B cell (primary cell): ENCODE measurements at regions not wholly inside any gene's neighbourhood (a gene's known extent, or its start where the extent isn't known, plus 50 kb on each side); places are given as distances from the start of the nearest gene placed in this dataset.

Experiments used
- ATAC-seq: fragments of 200-7000 bp; cut with Tn5 transposase; one replicate; pipeline ENCODE4 v1.10.0; 2021; ENCODE audit warnings: low read depth, mild to moderate bottlenecking, moderate number of reproducible peaks, moderate library complexity
- CTCF ChIA-PET: fragments of 350-600 bp; sonication (Branson Sonifier 250); formaldehyde crosslinking; loops from one replicate; lab custom pipeline; 2021; ENCODE audit warnings: antibody characterized with exemption, inconsistent platforms; lab: Charles Lee
- POLR2A ChIA-PET: fragments of 350-600 bp; sonication (Branson Sonifier 250); formaldehyde crosslinking; loops from one replicate; lab custom pipeline; 2021; ENCODE audit warnings: antibody characterized with exemption; lab: Charles Lee
- DNase-seq: peaks from one replicate; pipeline ENCODE4 v3.0.0; 2013
- H2AFZ ChIP-seq: 2 replicates; pipeline ENCODE4 v1.6.1; 2012; ENCODE audit warnings: mild to moderate bottlenecking, low read depth, low read length; ENCODE audit not compliant: insufficient read depth, poor library complexity, severe bottlenecking
- H3K27ac ChIP-seq, 2 donors: 1 replicate in 1 of 2; 2 replicates in 1 of 2; pipeline ENCODE4 v1.5.1; 2012 to 2013; ENCODE audit warnings: low read length in 2 of 2, mild to moderate bottlenecking in 2 of 2, moderate library complexity in 1 of 2
- H3K27me3 ChIP-seq, 4 experiments: fragments of 200-600 bp in 1 of 4; sonication (generic) in 1 of 4; replicated peaks in 1 of 4; 1 replicate in 2 of 4; 2 replicates in 2 of 4; pipeline versions ENCODE4 v1.6.1 to v1.7.0; 2013 to 2016; ENCODE audit warnings: low read length in 3 of 4, mild to moderate bottlenecking in 2 of 4, mixed read lengths in 1 of 4, moderate library complexity in 1 of 4; ENCODE audit not compliant: insufficient read depth in 4 of 4, control insufficient read depth in 3 of 4; ENCODE audit errors: control extremely low read depth in 1 of 4
- H3K36me3 ChIP-seq, 2 experiments: replicated peaks in 1 of 2; 1 replicate in 1 of 2; 2 replicates in 1 of 2; pipeline versions ENCODE4 v1.6.1 to v1.7.1; 2013; ENCODE audit warnings: low read length in 1 of 2; ENCODE audit not compliant: insufficient read depth in 2 of 2, control insufficient read depth in 1 of 2; ENCODE audit errors: control extremely low read depth in 1 of 2, extremely low read depth in 1 of 2
- H3K4me1 ChIP-seq, 2 donors: fragments of 200-600 bp in 1 of 2; sonication (generic) in 1 of 2; 1 replicate in 1 of 2; 2 replicates in 1 of 2; pipeline versions ENCODE4 v1.5.1 to v1.6.1; 2013 to 2017; ENCODE audit warnings: low read length in 2 of 2; ENCODE audit not compliant: control insufficient read depth in 2 of 2, insufficient read depth in 2 of 2
- H3K4me2 ChIP-seq: replicated peaks from 2 replicates; pipeline ENCODE3; 2012; ENCODE audit warnings: mild to moderate bottlenecking, low read depth, low read length; ENCODE audit not compliant: poor library complexity, severe bottlenecking
- H3K4me3 ChIP-seq, 5 experiments: fragments of 200-600 bp in 1 of 5; sonication (generic) in 1 of 5; 1 replicate in 3 of 5; 2 replicates in 2 of 5; pipeline versions ENCODE4 v1.5.1 to v1.7.0; 2011 to 2016; ENCODE audit warnings: low read length in 4 of 5, mild to moderate bottlenecking in 4 of 5, low read depth in 2 of 5, control low read depth in 1 of 5, moderate library complexity in 1 of 5; ENCODE audit not compliant: insufficient read depth in 1 of 5; ENCODE audit errors: control extremely low read depth in 1 of 5, extremely low read depth in 1 of 5
- H3K79me2 ChIP-seq: fragments of 200-600 bp; sonication (generic); one replicate; pipeline ENCODE4 v1.6.0; 2016; ENCODE audit warnings: low read length; ENCODE audit not compliant: control insufficient read depth, insufficient read depth
- H3K9ac ChIP-seq: fragments of 200-600 bp; sonication (generic); 2 replicates; pipeline ENCODE4 v1.6.1; 2017; ENCODE audit warnings: mild to moderate bottlenecking, low read length, moderate library complexity
- H3K9me3 ChIP-seq, 3 donors: one replicate each; pipeline versions ENCODE4 v1.6.1 to v1.7.1; 2013; ENCODE audit warnings: low read length in 2 of 3; ENCODE audit not compliant: control insufficient read depth in 2 of 3, insufficient read depth in 1 of 3; ENCODE audit errors: control extremely low read depth in 1 of 3
- H4K20me1 ChIP-seq: 2 replicates; pipeline ENCODE4 v1.6.0; 2012; ENCODE audit warnings: mild to moderate bottlenecking, low read length; ENCODE audit not compliant: insufficient read depth, control insufficient read depth, poor library complexity, severe bottlenecking
- H3K27ac Mint-ChIP-seq: one replicate; pipeline ENCODE4 v1.8.0; 2021; ENCODE audit warnings: mixed read lengths
- H3K27me3 Mint-ChIP-seq: one replicate; pipeline ENCODE4 v1.8.0; 2021; ENCODE audit warnings: mixed read lengths
- H3K4me1 Mint-ChIP-seq: one replicate; pipeline ENCODE4 v1.8.0; 2021; ENCODE audit warnings: mixed read lengths
- H3K4me3 Mint-ChIP-seq: one replicate; pipeline ENCODE4 v1.8.0; 2021; ENCODE audit warnings: mixed read lengths
- H3K9me3 Mint-ChIP-seq: one replicate; pipeline ENCODE4 v1.8.0; 2022; ENCODE audit warnings: mixed read lengths; ENCODE audit not compliant: insufficient read depth
- CTCF ChIP-seq: fragments of 200-600 bp; IDR thresholded peaks from one replicate; pipeline ENCODE4 v1.8.0; 2022; ENCODE audit warnings: antibody characterized with exemption, mild to moderate bottlenecking
- EZH2 ChIP-seq: IDR thresholded peaks from 2 replicates; pipeline ENCODE4 v1.6.1; 2012; ENCODE audit warnings: borderline replicate concordance, low read depth, mild to moderate bottlenecking, moderate library complexity, low read length; ENCODE audit not compliant: insufficient read depth, poor library complexity, severe bottlenecking
- intact Hi-C: fragments of 100-400 bp; cut with micrococcal nuclease; formaldehyde crosslinking; loops from one replicate; pipeline ENCODE4 v1.10.0; 2022

- no peak for ATAC-seq
- H3K4me2 ChIP-seq, result no peak overlapping the region
- no peaks in the 10 kb centered on the region for H3K4me1 ChIP-seq
- intact Hi-C loops, result no loop called here
- no peaks in the 10 kb centered on the region for H3K4me1 Mint-ChIP-seq
- no peak overlapping the region for H3K4me3 ChIP-seq
- H3K27me3 ChIP-seq, result no peaks in the 10 kb centered on the region
- no peaks in the 10 kb centered on the region for H3K79me2 ChIP-seq
- no peaks in the 10 kb centered on the region for H3K9me3 Mint-ChIP-seq
- H3K4me3 Mint-ChIP-seq, result no peak overlapping the region
- no peak overlapping the region for H3K27ac Mint-ChIP-seq
- CTCF ChIA-PET, result no interaction called here
- H3K9me3 ChIP-seq, result no peaks in the 10 kb centered on the region
- H2AFZ ChIP-seq, result no peak overlapping the region
- H3K9ac ChIP-seq, result no peak overlapping the region
- H3K36me3 ChIP-seq, result no peaks in the 10 kb centered on the region
- no peaks in the 10 kb centered on the region for H3K27me3 Mint-ChIP-seq
- no peaks in the 10 kb centered on the region for H4K20me1 ChIP-seq
- DNase-seq, result no peak
- TF ChIP-seq CTCF, result no peak
- TF ChIP-seq EZH2, result no peak
- H3K27ac ChIP-seq, result no peak overlapping the region
- POLR2A ChIA-PET, result no interaction called here
Measured at GRCh38 chr6:95837890-95838289, 177.9 kb upstream of the FUT9 start.

GRCh38 chr6:95841560-95841959, 174.2 kb upstream of the FUT9 start:
- ATAC-seq (no peak), DNase-seq (no peak)
- Mint-ChIP-seq H3K27ac (no peak overlapping the region), H3K4me3 (no peak overlapping the region), H3K27me3 (no peaks in the 10 kb centered on the region), H3K4me1 (no peaks in the 10 kb centered on the region), H3K9me3 (no peaks in the 10 kb centered on the region)
- H3K4me2 ChIP-seq, result no peak overlapping the region
- no peaks in the 10 kb centered on the region for H3K9me3 ChIP-seq
- no peak overlapping the region for H3K27ac ChIP-seq
- H3K4me1 ChIP-seq, result no peaks in the 10 kb centered on the region
- H2AFZ ChIP-seq, result no peak overlapping the region
- H3K27me3 ChIP-seq, result no peaks in the 10 kb centered on the region
- ChIA-PET POLR2A (no interaction called here), CTCF (no interaction called here)
- no peaks in the 10 kb centered on the region for H4K20me1 ChIP-seq
- H3K4me3 ChIP-seq, result no peak overlapping the region
- TF ChIP-seq CTCF (no peak), EZH2 (no peak)
- H3K79me2 ChIP-seq, result no peaks in the 10 kb centered on the region
- H3K36me3 ChIP-seq, result no peaks in the 10 kb centered on the region
- H3K9ac ChIP-seq, result no peak overlapping the region
- intact Hi-C loops, result no loop called here
